ENCODE measurements at regions not wholly inside any gene's neighbourhood (a gene's known extent, or its start where the extent isn't known, plus 50 kb on each side); places are given as distances from the start of the nearest gene placed in this dataset.

- no peak overlapping the region for H3K27ac ChIP-seq
- TF ChIP-seq, protein P1, sequence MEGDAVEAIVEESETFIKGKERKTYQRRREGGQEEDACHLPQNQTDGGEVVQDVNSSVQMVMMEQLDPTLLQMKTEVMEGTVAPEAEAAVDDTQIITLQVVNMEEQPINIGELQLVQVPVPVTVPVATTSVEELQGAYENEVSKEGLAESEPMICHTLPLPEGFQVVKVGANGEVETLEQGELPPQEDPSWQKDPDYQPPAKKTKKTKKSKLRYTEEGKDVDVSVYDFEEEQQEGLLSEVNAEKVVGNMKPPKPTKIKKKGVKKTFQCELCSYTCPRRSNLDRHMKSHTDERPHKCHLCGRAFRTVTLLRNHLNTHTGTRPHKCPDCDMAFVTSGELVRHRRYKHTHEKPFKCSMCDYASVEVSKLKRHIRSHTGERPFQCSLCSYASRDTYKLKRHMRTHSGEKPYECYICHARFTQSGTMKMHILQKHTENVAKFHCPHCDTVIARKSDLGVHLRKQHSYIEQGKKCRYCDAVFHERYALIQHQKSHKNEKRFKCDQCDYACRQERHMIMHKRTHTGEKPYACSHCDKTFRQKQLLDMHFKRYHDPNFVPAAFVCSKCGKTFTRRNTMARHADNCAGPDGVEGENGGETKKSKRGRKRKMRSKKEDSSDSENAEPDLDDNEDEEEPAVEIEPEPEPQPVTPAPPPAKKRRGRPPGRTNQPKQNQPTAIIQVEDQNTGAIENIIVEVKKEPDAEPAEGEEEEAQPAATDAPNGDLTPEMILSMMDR (IDR thresholded peaks at IDR 0.05), result no peak
- 76 to 98% (median 96%) methylated on average over 4 of the region's 4 CpGs for WGBS, 3 donors
- no peaks in the 10 kb centered on the region for H3K27me3 ChIP-seq (ENCODE audit: insufficient read depth in 3 of 3, low read length in 2 of 3)
- no peaks in the 10 kb centered on the region for H3K4me1 ChIP-seq
- no peaks in the 10 kb centered on the region for H3K9me3 ChIP-seq
- intact Hi-C loops (cut with DNase I), result no loop called here
- ATAC-seq, result no peak
- H3K36me3 ChIP-seq (ENCODE audit: insufficient read depth in 1 of 2, low read depth in 1 of 2), result no peaks in the 10 kb centered on the region
- H3K4me3 ChIP-seq, result no peak overlapping the region
- no peak for DNase-seq
Measured at GRCh38 chr10:55033061-55033460, 232.0 kb upstream of the PCDH15 start.

- TF ChIP-seq, protein P1 (IDR thresholded peaks at IDR 0.05), result no peak
- Histone ChIP-seq H3K9me3 (no peaks in the 10 kb centered on the region), H3K4me1 (no peaks in the 10 kb centered on the region), H3K27ac (no peak overlapping the region), H3K27me3 (ENCODE audit: insufficient read depth in 3 of 3, low read length in 2 of 3) (no peaks in the 10 kb centered on the region), H3K36me3 (ENCODE audit: insufficient read depth in 1 of 2, low read depth in 1 of 2) (no peaks in the 10 kb centered on the region), H3K4me3 (no peak overlapping the region)
- no peak for ATAC-seq
- no peak for DNase-seq
- intact Hi-C loops (cut with DNase I), result no loop called here
- WGBS, 3 donors, result 0 to 1% (median 0%) methylated on average over 1 of the region's 1 CpG
Measured at GRCh38 chr10:55024713-55025112, 223.7 kb upstream of the PCDH15 start.

DNA sequence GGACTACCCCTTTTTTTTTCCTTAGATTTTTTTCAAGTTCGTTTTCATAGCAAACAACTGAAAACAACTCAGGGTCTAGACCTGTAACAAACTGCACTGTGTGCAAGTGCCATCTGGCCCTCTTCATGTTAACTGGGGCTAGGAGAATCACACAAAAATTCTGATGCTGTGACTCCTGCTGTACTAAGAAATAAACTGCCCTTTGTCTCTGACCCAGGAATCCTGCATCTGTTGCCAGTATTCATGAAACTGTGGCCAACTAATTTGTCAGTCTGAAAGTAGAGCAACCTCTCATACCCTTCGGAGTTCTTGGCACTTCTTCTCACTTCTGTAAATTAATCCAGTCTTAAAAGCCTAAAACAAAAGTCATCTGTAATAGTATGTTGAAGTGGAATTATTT is 218.4 kb upstream of the PCDH15 start:
- DNase-seq (no peak), ATAC-seq (no peak)
- intact Hi-C loops (cut with DNase I), result no loop called here
- WGBS, 3 donors, result 11 to 17% (median 15%) methylated on average over 2 of the region's 2 CpGs
- TF ChIP-seq, protein P1 (IDR thresholded peaks at IDR 0.05), result no peak
- Histone ChIP-seq H3K4me3 (no peak overlapping the region), H3K27ac (no peak overlapping the region), H3K4me1 (no peaks in the 10 kb centered on the region), H3K9me3 (no peaks in the 10 kb centered on the region), H3K27me3 (ENCODE audit: insufficient read depth in 3 of 3, low read length in 2 of 3) (no peaks in the 10 kb centered on the region), H3K36me3 (ENCODE audit: insufficient read depth in 1 of 2, low read depth in 1 of 2) (no peaks in the 10 kb centered on the region)

DNA sequence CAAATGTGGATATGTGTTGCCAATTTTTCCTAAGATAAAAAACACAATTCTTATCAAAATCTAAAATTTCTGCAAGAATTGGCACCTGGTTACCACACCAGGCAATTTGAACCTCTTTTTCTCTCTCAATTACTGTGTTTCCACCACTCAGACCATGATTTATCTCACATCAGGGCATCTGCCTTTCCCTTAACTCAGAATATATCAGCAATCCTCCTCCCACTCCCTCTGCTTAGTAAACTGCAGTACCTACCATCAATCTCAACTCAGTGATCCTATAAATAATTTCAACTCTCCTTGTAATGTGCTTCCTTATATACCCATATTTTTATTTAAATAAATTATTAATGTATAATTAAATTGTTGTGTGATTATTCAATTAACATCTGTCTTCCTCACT is 212.3 kb upstream of the PCDH15 start:
- Histone ChIP-seq H3K27ac (no peak overlapping the region), H3K4me1 (no peaks in the 10 kb centered on the region), H3K27me3 (ENCODE audit: insufficient read depth in 3 of 3, low read length in 2 of 3) (no peaks in the 10 kb centered on the region), H3K9me3 (no peaks in the 10 kb centered on the region), H3K36me3 (ENCODE audit: insufficient read depth in 1 of 2, low read depth in 1 of 2) (no peaks in the 10 kb centered on the region), H3K4me3 (no peak overlapping the region)
- DNase-seq (no peak), ATAC-seq (no peak)
- TF ChIP-seq, protein P1 (IDR thresholded peaks at IDR 0.05), result no peak
- intact Hi-C loops (cut with DNase I), result no loop called here

DNA sequence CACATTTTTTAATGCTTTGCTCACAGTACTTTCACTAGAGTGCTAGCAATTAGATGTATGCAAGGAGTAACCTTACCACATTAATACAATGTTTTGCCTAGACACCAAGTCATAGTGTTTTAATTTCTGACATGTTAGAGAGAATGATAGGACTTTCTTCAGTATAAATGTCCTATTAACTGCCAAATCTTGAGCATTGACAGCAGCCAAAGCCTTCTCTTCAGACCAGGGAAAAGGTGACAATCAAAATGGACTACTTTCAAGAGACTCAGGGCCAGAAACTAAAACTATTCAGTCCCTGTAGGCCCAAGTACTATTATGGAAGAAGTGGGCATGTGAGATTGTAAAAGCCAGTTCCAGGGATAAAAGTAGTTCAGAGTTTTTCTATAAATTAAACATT is 201.4 kb upstream of the PCDH15 start:
- H3K4me1 ChIP-seq, result no peaks in the 10 kb centered on the region
- no peaks in the 10 kb centered on the region for H3K9me3 ChIP-seq
- intact Hi-C loops (cut with DNase I), result no loop called here
- no peaks in the 10 kb centered on the region for H3K36me3 ChIP-seq (ENCODE audit: insufficient read depth in 1 of 2, low read depth in 1 of 2)
- ATAC-seq (peak in 2 of 4 donors; percentile 59 to 63), DNase-seq (no peak)
- H3K27ac ChIP-seq, result no peak overlapping the region
- no peak overlapping the region for H3K4me3 ChIP-seq
- TF ChIP-seq, protein P1 (IDR thresholded peaks at IDR 0.05), result no peak
- no peaks in the 10 kb centered on the region for H3K27me3 ChIP-seq (ENCODE audit: insufficient read depth in 3 of 3, low read length in 2 of 3)

All from psoas muscle (tissue), 7 donors.